Erythroblast (primary cell): ENCODE measurements at regions not wholly inside any gene's neighbourhood (a gene's known extent, or its start where the extent isn't known, plus 50 kb on each side); places are given as distances from the start of the nearest gene placed in this dataset.

Source experiments
- GATA1 ChIP-seq: IDR thresholded peaks from 2 replicates; pipeline ENCODE4 v1.6.1; 2011; ENCODE audit warnings: low read depth, mild to moderate bottlenecking, control low read depth, low read length, moderate library complexity
- POLR2A ChIP-seq: IDR thresholded peaks from 2 replicates; pipeline ENCODE4 v1.6.1; 2011; ENCODE audit warnings: mild to moderate bottlenecking, low read length

- TF ChIP-seq POLR2A (no peak), GATA1 (no peak)
These were observed 164.5 kb downstream of the NHLRC3 start for GRCh38 chr13:39202746-39203145.
